HG03135 (cell line): ENCODE measurements at regions not wholly inside any gene's neighbourhood (a gene's known extent, or its start where the extent isn't known, plus 50 kb on each side); places are given as distances from the start of the nearest gene placed in this dataset.

ENCODE experiments used
- ATAC-seq: cut with Tn5 transposase; IDR thresholded peaks from one replicate; pipeline ENCODE4 v1.9.1; 2021; ENCODE audit warnings: mild to moderate bottlenecking, moderate library complexity; ENCODE audit not compliant: unreplicated experiment

DNA sequence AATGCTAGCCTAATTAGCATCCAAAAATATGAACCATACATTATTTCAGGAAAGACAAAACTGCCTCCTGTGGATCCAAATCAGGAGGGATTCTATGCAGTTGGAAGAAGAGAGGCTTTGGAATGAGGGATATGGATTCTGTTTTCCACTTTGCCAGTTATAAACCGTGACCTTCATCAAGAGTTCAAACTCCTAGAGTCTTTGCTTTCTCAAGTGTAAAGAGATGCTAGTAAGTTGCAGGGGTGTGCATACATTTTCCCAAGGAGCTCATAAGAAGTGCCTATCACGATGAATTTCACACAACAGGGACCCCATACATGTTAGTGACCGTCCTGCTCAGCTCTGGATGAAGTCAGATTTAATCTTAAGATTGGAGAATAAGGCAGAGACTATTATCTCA lies 542.5 kb downstream of the SOX11 start:
- ATAC-seq = no peak

DNA sequence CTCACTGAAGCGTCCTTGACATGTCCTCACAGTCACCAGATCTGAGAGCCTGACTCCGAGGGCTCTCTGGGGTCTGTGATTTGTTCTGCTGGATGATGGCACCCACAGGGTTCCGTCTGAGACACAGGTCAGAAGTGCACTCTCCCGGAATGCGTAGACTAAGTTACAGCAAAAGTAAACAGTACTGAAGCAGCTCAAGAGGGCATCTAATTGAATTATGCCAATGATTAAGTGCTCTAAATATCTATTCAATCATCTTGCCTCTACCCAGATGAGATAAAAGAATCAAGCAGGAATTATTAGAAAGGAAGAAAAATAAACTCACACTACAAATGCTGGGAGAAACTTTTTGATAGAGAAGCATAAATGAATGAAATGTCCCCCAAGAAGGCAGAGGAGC lies 544.1 kb downstream of the SOX11 start:
- no peak for ATAC-seq

DNA sequence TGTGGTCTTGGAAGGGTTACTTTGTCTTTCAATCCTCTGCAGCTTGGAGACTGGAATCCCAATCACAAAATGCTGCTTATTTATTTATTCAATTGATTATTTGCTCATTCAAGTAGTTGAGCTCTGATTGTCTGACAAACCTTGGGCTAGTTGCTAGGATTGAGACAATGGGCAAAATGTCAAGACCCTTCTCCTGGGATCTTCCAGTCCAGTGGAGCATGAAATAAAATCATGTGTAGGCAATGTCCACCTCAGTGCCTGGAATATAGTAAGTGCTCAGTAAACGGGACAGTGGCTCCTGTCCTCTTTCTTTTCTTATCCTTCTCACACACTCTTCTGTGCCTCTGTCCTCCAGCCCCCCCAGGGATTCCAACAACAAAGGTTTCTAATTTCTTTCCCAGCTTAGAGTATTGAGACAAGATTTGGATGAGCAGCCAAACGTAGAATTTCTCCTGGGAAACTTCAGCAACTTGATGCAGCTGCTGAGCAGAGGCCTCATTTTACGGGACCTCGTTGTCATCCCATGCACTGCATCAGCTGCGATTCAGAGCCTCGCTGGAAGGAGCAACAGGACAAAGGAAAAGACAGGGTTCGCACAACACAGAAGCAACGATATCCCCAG lies 545.0 kb downstream of the SOX11 start:
- no peak for ATAC-seq

DNA sequence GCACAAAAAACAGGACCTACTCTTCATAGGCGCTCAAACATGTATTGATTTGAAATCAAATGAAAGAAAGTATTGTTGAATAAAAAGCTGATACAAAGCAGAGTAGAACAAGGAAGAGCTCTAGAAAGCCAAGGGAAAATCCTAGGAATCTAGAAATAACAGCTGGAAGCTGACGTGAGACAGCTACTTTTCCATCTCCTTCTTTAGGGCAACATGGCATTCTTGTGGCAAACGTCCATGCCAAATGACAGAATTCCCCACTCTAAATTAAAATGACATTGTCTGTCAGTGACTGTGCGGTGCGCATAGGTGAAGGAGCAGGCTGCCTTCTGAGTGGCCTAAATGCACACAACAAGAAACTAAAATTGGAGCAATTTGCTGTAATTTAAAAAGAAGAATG lies 557.4 kb downstream of the SOX11 start:
- ATAC-seq = no peak

DNA sequence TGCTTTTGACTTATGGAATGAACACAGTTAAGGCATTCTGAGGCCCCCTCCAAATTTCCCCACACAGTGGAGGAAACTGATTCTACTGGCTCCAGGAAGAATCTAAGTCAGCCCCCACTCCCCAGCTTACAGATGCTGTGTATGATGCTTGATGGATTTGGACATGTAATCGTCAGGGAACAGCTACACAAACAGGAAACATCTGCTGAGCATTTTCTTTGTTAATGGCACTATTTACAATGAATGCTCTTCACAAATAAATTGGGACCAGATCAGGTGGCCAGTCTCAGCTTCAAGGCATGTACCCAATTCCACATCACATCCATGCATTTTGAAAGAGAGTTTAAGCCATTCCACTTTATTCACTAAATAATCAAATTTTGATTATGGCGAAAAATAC lies 562.3 kb downstream of the SOX11 start:
- ATAC-seq = no peak

DNA sequence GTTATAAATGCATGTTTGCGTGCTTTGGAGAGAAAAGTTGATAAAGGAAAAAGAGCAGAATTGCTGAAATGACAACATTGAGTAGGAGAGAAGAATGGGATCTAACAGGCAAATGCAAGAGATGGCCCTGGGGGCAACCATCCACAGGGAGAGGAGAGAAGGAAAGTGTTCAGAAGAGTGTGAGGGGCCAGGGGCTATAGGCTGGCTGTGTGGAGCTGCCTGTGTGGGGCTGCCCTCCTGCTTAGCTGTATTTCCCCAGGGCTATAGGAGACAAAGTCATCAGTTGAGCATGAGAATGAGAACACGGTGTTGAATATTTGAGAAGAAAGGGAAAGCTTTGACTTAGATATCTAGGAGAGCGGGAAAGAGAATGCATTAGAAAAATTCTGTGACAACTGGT lies 572.0 kb downstream of the SOX11 start:
- no peak for ATAC-seq

DNA sequence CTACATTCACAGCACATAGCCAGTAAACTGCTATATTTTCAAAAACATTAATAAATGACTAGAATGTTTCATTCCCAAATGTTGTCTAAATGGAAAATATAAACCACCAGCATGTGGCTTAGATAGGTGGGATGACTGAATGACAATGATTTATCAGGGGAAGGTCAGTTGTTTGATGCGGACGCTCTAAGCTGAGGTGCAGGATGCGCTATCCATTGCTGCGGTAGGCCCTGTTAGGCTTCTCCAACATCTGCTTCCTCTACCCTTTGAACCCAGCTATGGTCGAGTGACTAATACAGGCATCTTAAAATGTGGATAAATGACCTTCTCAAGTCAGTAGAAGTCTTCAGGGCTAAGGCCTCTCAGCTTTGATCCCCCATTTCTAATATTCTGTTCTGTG lies 584.2 kb downstream of the CMPK2 start:
- no peak for ATAC-seq

DNA sequence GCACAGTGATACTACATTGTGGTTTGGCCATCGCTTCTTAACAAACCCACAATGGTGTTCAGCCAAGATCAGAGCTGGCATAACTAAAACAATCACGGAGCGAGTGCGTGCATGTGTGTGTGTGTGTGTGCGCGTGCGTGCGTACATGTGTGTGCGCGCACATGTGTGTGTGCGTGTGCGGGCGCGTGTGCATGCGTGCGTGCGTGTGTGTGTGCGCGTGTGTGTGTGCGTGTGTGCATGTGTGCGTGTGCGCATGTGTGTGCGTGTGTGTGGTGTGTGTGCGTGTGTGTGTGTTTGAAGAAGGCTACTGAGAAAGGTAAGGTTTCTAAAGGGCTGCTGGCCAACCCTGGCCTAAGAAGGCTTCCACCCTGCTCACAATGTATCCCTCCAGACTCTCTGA lies 582.4 kb downstream of the CMPK2 start:
- no peak for ATAC-seq

DNA sequence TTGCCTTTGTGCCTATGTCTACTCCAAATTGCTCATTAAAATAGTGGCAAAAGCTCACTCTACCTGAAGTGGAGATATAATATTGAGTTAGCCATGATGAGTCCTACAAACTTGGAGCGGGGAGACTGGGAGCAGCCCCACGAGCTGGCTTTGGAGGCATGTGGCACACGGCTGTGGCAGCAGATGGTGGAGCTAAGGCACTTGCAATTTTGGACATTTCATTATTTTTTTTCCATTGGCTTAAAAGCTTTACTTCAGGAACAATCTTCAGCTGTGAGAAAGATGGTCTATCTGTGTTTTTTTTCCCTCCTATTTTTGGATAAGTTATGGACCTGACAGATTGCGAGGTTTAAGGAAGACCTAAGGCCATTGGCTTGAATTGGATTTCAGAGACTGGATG lies 578.3 kb downstream of the CMPK2 start:
- ATAC-seq = no peak

DNA sequence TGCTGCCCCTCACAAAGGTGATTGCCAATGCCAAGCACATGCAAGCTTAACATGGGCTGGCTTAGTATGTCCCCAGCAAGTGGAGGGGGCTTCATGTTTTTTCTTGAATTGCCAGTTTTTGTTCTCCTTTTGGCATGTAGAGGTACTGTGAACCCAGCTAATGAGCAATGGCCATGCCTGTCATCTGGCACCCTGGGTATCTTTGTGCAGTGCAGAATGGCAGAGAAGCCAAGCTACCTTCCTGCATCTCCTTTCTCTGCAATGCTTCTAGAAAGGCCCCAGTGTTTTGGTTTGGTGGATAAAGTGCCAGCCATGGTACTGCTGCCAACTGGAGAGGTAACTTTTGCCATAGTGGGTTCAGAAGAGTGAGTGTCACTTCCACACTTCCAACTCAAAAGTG lies 576.9 kb downstream of the CMPK2 start:
- no peak for ATAC-seq

DNA sequence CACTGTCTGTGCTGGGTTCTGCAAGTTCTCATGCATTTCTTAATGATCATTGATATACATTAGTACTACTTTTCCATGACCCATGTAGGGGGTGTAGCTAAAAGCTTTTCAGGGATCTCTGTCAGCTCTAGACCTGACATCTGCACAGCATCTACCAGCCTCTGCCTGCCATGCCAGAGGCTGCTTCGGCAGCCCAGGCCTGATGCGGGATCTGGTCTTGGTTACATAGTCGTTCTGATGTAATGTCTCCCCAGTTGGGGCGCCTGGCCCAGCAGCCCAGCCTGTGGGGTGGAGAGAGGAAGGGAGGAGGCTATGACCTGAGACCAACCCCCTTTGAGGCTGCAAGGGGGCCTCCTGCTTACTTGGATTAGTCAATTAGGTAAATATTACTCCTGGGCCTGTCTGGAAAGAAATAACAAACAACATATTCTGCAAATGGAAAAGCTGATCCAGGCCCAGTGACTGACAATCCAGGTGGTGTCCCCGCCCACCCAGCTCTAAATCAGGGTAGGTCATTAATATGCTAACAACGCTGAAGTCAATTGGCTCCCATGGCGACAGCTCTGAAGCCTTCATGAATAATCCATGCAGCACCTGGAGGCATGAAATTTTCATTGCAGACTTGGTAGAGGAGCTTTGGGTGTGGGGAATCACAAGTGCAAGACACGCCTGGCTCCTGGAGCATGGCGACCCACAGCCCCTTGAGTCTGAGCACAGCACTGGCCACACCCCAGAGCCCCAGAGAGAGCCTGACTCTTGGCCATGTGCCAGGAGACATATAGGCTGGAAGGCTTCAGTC lies 575.3 kb downstream of the CMPK2 start:
- ATAC-seq = no peak

DNA sequence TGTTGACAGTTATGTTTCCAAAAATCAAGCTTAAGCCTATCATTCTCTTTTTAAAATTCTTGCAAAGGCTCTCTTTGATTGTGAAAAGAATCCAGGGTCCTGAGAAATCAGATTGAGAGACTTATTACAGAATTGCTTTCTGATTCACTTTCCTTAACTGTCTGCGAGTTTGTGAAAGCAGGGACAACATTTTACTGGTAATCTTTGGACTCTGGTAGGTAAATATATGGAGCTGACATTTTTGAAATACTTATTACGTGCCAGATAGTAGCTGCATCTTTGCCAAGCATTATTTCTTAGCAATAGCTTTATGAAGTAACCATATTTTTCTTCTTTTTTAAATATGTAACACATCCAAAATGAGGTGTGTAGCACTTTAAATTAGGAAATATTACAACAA lies 570.9 kb downstream of the CMPK2 start:
- ATAC-seq = no peak

DNA sequence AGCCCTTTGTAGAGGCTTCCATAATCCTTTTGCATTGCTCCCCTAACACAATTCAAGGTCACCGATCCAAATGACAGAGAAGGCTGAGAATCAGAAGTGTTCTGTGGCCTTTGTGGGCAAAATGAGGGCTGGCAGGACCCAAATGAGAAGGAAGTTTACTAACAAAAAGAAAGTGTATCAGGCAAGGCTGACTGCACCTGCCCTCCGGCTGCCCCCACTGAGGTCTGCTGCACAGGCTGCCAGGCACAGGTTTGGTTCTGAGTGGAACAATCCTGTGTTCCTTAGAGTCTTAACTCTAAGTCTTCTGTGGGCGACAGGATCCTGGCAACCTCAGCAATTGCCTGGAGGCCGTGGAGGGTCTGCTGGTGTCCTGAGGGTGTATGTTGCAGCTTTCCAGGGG lies 568.5 kb downstream of the CMPK2 start:
- no peak for ATAC-seq

DNA sequence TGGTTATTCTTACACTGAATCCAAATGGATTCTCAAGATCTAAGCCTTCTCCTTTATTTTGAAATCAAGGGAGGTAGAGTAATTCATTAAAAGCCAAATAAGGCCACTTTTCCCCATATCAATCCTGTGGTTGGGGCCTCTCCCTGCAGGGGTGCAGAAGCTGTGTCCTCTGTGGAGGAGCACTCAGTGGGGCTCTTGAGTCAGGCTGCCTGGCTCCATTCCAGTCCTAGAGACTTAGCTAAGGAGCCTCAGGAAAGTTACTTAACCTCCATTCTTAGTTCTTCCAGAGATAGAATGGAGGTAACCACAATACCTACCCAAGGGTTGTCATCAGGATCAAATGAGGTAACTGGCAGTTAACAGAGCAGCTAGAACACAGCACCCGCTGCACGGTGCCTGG lies 564.3 kb downstream of the CMPK2 start:
- no peak for ATAC-seq

DNA sequence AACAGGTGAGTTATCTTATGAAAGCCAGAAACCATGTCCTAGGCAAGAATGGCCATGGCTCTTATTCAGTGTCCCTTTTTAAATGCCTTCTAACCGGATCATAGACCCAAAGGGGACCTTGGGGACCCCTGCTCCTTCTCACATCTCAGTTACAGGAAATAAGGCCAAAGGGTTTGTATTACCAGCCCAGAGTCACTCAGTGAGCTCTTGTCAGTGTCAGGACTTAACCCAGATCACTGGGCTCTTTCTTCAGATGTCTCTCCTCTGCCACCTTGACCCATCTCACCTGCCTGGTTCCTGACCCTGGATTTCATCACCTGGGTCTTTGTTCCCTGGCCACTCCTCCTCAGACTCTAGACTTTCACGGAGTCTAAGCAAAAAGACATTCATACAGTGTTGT lies 556.7 kb downstream of the CMPK2 start:
- no peak for ATAC-seq

DNA sequence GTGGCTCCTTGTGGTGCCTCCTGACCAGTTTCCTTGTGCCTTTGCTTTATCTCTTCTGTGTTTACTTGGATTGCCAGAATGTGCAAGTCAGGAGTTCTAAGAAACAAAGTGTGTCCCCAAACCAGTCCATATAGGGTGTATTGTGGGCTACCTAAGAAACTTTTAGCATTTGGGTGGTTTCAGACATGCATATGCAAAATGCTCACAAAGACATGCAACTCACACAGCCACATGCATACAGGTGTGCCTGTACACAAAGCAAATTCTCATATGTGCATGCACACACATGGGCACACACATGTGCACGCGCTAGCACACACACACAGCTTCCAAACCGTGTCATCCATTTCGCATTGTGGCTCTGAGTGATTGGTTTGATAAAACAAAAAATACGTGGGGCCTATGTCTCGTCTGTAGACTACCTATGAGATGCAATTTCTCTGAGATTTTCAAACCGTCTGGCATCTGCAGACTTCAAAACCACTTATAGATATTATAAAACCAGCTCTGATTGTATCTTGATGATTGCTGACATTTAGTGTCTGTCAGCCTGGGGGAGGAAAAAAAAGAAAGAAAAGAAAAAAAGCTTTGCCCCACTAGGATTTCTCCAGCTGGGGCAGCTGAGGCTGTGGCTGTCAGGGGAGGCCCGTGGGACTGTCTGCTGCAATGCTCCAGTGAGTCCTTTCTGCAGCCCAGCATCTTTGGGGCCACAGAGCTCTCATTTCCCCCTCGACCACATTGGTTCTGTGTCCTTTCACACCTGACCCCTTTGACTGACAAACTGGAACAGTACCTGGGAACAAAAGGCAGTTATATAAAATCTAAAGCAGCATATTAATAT lies 556.1 kb downstream of the CMPK2 start:
- peak; percentile 77 for ATAC-seq

DNA sequence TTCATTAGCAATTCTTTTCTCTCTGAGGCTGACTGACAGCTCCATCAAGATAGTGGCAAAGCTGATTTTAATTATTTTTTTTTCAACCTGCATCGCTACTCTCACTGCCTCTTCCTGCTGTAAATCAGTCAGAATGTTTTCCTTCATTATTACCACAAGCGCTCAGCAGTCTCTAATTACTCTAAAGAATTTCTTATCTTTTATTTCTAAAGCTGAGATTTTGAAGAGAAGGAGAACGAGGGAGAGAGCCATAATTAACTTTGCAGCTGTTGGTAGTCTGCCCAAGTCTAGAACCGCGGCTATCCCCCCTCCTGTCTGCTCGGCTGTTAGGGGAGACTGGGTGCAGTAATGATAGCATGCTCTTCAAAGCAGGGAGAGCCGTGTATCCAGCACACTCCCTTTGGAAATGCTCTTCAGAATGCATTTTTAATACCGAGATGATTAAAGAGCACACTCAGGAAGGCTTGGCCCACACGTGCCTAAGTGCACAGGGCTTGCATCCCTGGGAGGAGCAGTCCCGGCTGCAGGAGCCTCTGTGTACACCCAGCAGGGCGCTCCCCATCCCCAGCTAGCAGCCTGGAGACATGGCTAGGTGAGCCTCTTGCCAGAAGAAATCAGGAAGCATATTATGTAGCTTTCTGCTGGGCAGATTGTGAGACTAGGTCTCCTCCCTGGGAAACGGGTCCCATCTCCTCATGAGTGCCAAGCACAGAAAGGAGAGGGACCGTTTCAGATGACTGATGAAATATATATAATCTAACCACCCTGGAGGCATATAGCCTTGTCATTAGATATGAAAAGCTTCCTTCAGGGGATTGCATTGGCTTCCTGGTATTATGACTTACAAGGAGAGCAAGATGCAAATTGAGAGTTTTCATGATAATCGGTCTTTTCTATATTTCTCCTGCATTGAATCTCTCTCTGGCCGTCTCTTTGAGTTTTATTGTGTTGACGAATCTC lies 555.2 kb downstream of the CMPK2 start:
- peak; percentile 34 for ATAC-seq

DNA sequence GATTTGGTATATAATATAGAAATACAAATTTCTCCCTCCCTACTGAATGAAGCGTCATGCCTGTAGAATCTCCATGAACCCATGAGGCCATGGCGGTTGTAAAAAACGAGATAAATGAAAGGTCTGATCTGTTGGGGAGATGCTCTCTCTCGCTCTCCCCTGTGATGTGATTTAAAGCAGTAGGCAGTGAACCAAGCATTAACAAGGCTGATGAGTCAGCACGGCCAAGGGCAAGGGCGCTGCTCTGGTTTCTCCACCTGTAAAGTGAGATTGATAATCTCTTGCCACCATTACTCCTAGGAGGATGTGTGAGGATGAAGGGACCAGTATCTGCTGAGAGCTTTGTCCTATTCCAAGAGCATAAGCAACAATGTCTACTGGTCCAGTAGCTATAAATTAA lies 553.3 kb downstream of the CMPK2 start:
- no peak for ATAC-seq

DNA sequence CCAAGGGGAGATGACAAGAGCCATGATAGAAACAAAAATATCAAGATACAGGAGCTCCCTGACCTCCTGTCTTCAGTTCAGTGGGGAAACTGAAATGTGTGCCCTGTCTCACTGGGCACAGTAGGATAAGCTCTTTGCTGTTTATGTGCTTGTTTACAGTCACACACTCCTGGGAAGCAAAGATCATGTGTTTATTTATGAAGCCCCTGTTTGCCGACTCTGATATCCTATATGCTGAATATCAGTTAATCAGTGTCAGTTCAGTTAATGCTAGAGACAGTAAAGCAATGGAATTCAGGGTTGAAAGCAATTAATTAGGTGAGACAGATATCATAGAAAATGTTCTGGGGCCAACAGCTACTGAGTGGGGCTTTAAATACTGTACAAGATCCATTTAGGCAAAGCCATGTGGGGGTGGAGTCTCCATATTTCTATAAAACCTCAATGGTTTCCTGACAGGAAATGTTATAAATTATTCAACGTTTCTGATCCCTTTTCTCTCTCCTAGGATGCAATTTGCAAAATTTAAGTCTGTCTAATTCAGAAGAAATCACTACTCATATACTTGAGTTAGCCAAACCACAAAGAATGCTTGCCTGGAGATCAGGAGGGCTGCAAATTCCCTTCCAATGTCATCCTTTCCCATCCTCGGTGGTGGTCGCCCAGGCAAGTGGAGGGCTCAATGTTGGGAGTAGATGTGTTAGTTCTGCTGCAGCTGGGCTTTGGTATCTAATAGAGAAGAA lies 551.3 kb downstream of the CMPK2 start:
- no peak for ATAC-seq

DNA sequence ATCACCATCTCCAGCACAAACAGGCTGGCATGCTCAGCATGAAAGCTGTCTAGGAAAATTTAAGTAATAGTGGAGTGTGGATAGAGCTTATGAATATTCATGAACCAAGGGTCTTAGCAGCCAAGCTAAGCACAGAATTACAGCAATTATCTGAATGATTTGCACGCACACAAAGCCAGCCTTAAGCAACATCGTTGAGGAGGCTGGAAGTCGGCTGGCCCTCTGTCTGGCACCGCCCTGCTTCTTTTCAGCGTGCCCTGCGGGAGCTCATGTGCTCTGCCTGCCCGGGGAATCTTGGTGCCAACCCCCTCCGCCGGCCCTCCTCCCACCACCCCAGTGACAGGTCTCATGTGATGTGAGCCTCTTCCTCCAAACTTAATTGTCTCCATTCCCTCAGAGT lies 540.1 kb downstream of the CMPK2 start:
- ATAC-seq = no peak
